ENCODE measurements at regions not wholly inside any gene's neighbourhood (a gene's known extent, or its start where the extent isn't known, plus 50 kb on each side); places are given as distances from the start of the nearest gene placed in this dataset.
"Not testable (repeated sequence)": the region's sequence is repeated elsewhere in the genome, so short reads cannot be mapped to it uniquely, and the experiment has no call there.

GRCh38 chr3:74269689-74270088, 344.8 kb downstream of the CNTN3 start:
- no peak for DNase-seq

GRCh38 chr3:74268753-74269152, 345.7 kb downstream of the CNTN3 start:
- DNase-seq: no peak

GRCh38 chr3:74267588-74268184, 346.8 kb downstream of the CNTN3 start:
- peak; percentile 26 for DNase-seq

GRCh38 chr3:74267131-74267530, 347.3 kb downstream of the CNTN3 start:
- DNase-seq: no peak

- DNase-seq: no peak
Measured at GRCh38 chr3:74265069-74265468, 349.4 kb downstream of the CNTN3 start.

GRCh38 chr3:74263031-74263430, 351.4 kb downstream of the CNTN3 start:
- DNase-seq: no peak

GRCh38 chr3:74233091-74233490, 381.4 kb downstream of the CNTN3 start:
- no peak for DNase-seq

GRCh38 chr3:74217467-74217866, 397.0 kb downstream of the CNTN3 start:
- no peak for DNase-seq

GRCh38 chr3:74214286-74214685, 400.2 kb downstream of the CNTN3 start:
- DNase-seq: no peak

- no peak for DNase-seq
Measured at GRCh38 chr3:74210739-74211138, 403.7 kb downstream of the CNTN3 start.

GRCh38 chr3:74200952-74201351, 413.5 kb downstream of the CNTN3 start:
- DNase-seq: no peak

- DNase-seq: not testable (repeated sequence)
Measured at GRCh38 chr3:74178664-74179063, 435.8 kb downstream of the CNTN3 start.

- DNase-seq: no peak
Measured at GRCh38 chr3:74173090-74173489, 441.4 kb downstream of the CNTN3 start.

GRCh38 chr3:74167926-74168325, 446.5 kb downstream of the CNTN3 start:
- no peak for DNase-seq

GRCh38 chr3:74165211-74165610, 449.2 kb downstream of the CNTN3 start:
- DNase-seq: no peak

GRCh38 chr3:74149466-74149865, 465.0 kb downstream of the CNTN3 start:
- no peak for DNase-seq

GRCh38 chr3:74145277-74145676, 469.2 kb downstream of the CNTN3 start:
- no peak for DNase-seq

- DNase-seq: peak; percentile 25
Measured at GRCh38 chr3:74139648-74140047, 474.8 kb downstream of the CNTN3 start.

- no peak for DNase-seq
Measured at GRCh38 chr3:74137790-74138189, 476.7 kb downstream of the CNTN3 start.

GRCh38 chr3:74135808-74136207, 478.7 kb downstream of the CNTN3 start:
- DNase-seq: no peak

- no peak for DNase-seq
Measured at GRCh38 chr3:74134831-74135230, 479.6 kb downstream of the CNTN3 start.

- not testable (repeated sequence) for DNase-seq
Measured at GRCh38 chr3:74131546-74132328, 482.7 kb downstream of the CNTN3 start.

- no peak for DNase-seq
Measured at GRCh38 chr3:74129611-74130010, 484.8 kb downstream of the CNTN3 start.

GRCh38 chr3:74129056-74129455, 485.4 kb downstream of the CNTN3 start:
- no peak for DNase-seq

GRCh38 chr3:74127256-74127655, 487.2 kb downstream of the CNTN3 start:
- DNase-seq: no peak

Data from NCI-H82 (cell line).